Hypothalamus (tissue), 51 donors: ENCODE measurements at regions not wholly inside any gene's neighbourhood (a gene's known extent, or its start where the extent isn't known, plus 50 kb on each side); places are given as distances from the start of the nearest gene placed in this dataset.
"Not testable (repeated sequence)": the region's sequence is repeated elsewhere in the genome, so short reads cannot be mapped to it uniquely, and the experiment has no call there.

Experiments
- DNase-seq, 51 donors: peaks; one replicate each; lab custom pipeline; 2025; lab: John Stamatoyannopoulos, UW

DNA sequence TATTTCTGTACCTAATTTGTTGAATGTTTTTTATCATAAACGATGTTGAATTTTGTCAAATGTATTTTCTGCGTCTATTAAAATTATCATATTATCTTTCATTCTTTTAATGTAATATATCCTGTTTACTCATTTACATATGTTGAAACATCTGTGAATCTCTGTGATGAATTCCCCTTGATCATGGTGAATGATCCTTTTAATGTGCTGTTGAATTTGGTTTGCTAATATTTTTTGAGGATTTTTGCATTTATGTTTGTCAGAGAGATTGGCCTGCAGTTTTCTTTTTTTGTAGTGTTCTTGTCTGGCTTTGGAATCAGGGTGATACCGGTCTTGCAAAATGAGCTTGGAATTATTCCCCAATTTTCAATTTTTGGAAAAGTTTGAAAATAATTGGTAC, 569.3 kb upstream of the CCDC179 start:
- no peak for DNase-seq

DNA sequence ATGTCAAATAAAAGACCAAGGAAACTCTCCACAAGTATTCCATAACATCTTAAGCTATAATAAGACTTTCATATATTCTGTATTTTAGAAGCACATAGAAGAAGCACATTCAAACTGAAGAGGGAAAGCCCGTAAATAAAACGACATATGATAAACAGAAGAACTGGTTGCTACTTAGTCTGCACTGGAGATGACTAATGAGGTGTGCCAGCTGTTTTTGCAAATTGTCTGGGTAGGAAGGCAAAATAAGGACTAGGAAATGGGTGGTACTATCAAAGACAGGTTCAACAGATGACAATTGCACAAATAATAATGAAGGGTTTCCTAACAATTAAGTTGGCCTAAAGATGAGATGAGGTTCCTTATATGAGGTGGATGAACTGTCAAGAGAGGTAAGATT, 593.2 kb upstream of the CCDC179 start:
- no peak for DNase-seq

DNA sequence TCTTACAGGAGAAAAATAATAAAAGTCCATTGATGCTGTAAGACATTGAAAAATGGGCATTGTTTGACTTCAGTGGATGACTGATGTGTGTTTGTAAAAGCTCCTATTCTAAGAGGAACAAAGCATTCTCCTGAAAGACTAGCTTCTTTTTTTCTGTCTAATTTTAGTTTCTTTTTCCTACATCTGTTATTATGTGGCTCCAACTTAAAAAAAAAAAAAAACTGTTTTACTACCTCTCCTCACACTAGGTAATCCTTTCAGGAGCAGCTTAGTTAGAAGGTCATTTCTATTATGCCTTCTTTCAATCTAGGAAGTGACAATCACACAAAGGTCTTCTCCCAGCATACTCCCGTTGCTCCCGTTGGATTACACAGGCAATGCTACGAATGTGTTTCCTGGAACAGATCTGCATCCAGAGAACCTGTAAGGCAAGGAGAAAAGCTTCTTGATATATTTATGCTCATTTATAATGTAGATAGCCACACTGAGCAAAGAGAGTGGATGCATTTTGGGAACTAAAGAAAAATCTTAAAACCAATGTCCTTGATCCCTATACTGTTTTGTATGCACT, 595.1 kb upstream of the CCDC179 start:
- DNase-seq = no peak

DNA sequence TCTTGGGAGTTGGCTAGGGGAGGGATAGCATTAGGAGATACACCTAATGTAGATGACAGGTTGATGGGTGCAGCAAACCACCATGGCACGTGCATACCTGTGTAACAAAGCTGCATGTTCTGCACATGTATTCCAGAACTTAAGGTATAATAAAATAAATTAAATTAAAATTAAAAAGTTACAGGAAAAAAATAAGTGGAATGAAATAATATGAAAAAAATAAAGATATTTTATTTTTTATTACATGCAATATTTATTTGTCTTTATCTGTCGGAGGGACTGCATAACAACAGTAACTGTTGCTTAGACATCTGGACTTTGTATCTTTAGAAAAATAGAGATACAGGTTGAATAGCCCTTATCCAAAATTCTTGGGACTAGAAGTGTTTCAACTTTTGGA, 597.4 kb upstream of the CCDC179 start:
- no peak for DNase-seq

DNA sequence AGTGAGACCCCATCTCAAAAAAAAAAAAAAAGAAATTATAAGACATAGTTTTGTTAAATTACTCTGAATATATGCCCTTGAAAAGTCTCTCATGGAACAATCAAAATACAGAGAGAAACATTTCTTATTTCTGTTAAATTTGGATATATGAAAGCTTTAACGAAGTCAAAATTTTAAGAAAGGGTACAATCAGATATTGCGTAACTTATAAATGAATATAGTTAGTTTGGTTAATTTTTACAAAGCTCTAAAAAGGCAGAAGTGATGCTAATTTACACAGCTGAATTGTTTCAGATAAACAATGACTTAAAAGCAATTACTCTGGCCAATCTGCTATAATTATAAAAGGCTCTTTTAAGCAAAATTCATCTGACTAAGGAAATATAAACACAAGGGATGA, 611.6 kb upstream of the CCDC179 start:
- no peak for DNase-seq

DNA sequence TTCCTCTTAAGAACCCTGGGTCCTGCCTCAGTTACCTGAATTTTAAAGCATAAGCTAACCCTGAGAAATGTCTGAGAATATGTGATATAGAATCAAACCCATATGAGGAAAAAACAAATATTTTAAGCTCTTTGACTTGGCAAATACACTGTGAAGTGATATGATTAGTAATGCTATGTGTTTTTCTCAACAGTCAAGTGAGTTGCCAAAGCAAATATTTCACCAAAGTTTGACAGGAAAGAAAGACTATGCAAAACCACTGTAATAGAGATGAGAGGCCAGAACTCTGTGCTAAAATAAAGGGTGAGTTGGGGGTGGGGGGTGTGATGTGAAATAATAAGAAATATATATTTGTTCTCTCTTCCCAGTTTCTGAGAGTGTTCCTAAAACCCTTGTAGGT, 613.5 kb upstream of the CCDC179 start:
- no peak for DNase-seq

DNA sequence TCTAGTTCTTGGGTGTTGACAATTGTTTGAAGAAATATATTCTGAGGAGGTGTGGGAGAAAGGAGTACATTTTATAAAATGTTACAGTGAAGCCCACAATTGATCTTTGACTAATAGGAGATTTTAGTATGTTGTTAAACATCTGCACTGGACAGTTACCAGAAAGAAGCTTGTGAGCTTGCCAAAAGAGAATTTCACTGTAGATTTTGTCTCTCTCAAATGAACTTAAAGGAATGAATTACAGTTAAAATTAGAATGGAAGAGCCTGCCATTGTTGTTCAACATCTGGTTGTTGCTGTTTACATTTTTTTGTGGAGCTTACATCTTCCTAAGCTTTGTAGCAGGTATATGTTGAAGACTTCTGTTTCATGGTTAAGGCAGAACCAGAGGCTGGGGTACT, 620.5 kb upstream of the CCDC179 start:
- no peak for DNase-seq

- DNase-seq = not testable (repeated sequence)
Observed at GRCh38 chr11:23484146-23484545, 623.9 kb upstream of the CCDC179 start.

DNA sequence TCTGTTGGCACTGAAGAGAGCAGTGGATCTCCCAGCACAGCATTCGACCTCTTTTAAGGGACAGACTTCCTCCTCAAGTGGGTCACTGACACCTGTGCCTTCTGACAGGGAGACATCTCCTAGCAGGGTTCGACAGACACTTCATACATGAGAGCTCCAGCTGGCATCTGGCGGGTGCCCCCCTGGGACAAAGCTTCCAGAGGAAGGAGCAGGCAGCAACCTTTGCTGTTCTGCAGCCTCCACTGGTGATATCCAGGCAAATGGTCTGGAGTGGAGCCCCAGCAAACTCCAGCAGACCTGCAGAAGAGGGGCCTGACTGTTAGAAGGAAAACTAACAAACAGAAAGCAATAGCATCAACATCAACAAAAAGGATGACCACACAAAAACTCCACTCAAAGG, 624.3 kb upstream of the CCDC179 start:
- DNase-seq = not testable (repeated sequence)

- no peak for DNase-seq
Observed at GRCh38 chr11:23490557-23491235, 630.4 kb upstream of the CCDC179 start.

- DNase-seq = no peak
Observed at GRCh38 chr11:23494981-23495380, 634.7 kb upstream of the CCDC179 start.

- DNase-seq = no peak
Observed at GRCh38 chr11:23496340-23496739, 636.1 kb upstream of the CCDC179 start.

DNA sequence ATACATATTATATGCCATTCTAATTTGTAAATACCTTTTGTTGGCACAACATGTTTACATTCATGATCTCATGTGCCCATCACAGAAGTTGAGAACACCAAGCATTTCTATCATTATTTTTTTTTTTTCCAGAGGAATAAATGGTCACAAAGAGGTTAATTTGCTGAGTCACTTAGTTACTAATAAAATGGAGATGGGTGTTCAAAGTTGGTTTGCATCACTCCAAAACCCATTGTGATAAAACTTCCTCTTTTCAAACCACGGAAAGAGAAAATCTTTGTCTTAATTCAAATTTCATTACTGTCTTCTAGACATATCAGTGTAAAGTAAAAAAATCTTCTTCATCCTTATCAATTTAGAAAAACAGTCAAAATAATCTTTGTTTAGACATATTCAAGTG, 636.8 kb upstream of the CCDC179 start:
- DNase-seq = no peak

- DNase-seq = no peak
Observed at GRCh38 chr11:23502389-23502788, 642.1 kb upstream of the CCDC179 start.

GRCh38 chr11:23502826-23503225, 642.6 kb upstream of the CCDC179 start:
- no peak for DNase-seq

- no peak for DNase-seq
Observed at GRCh38 chr11:23509023-23509422, 648.7 kb upstream of the CCDC179 start.

DNA sequence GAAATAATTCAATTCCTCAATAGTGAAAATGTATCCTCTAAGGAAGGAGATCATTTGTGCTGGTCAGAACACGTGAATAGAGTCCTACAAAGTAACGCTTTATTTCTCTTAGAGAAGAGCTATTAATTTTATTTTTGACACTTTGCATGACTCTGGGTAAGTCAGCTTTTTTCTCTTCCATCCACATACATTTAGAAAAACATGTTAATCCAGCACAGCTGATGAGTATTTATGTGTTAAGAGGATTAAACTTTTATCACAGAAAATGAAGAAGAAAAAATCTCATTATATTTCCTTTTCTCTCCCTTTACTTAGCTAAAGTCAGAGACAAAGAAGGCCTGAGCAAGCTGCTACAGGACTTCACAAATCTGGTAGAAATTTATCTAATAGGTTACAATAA, 649.5 kb upstream of the CCDC179 start:
- no peak for DNase-seq

DNA sequence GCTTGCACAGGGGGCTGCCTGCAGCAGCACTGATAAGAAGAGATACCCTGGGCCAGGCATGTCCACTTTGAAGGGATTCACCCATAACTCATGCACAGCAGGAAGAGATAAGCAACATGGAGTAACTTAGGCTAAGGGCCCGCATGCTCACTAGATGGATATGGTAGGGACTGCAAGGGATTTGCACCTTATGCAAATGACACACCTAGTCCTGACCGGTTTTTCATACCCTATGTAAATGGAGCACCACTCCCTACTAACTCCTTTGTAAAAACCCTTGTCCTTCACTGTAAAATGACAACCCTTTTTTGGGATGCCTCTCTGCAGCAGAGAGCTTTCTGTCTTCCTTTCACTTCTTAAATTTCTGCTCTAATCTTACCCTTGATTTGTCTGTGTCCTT, 658.9 kb upstream of the CCDC179 start:
- no peak for DNase-seq

DNA sequence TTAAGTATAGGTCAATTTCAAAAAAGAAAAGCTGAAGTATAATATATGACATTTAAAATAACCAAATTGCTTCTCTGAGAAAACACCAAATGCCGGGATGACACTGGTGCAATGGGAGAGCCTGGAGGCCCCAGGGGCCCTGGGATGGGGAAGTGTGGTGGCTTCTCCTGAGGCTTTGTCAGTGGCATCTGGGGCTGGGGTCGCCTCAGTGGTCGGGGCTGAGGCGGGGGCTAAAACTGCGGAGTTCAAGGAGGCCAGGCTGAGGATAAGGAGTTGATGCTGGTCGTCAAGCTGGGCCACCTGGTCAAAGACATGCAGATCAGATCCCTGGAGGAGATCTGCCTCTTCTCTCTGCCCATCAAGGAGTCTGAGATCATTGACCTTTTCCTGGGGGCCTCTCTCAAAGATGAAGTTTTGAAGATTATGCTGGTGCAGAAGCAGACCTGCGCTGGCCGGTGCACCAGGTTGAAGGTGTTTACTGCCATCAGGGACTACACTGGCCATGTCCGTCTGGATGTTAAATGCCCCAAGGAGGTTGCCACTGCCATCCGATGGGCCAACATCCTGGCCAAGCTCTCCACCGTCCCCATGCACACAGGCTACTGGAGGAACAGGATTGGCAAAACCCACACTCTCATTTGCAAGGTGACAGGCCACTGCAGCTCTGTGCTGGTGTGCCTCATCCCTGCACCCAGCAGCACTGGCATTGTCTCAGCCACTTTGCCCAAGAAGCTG, 660.1 kb upstream of the CCDC179 start:
- no peak for DNase-seq

- DNase-seq = no peak
Observed at GRCh38 chr11:23536907-23537306, 676.6 kb upstream of the CCDC179 start.

DNA sequence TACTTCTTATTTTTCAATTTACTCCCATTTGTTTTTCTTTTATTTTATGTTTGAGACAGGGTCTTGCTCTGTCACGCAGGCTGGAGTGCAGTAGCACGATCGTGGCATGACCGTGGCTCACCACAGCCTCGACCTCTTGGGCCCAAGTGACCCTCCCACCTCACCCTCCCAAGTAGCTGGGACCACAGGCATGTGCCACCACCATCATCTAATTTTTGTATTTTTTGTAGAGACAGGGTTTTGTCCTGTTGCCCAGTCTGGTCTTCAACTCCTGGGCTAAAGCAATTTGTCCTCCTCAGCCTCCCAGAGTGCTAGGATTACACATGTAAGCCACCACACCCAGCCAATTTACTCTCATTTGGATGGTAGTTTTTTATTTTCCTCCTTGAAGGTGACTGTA, 679.3 kb upstream of the CCDC179 start:
- DNase-seq = no peak

DNA sequence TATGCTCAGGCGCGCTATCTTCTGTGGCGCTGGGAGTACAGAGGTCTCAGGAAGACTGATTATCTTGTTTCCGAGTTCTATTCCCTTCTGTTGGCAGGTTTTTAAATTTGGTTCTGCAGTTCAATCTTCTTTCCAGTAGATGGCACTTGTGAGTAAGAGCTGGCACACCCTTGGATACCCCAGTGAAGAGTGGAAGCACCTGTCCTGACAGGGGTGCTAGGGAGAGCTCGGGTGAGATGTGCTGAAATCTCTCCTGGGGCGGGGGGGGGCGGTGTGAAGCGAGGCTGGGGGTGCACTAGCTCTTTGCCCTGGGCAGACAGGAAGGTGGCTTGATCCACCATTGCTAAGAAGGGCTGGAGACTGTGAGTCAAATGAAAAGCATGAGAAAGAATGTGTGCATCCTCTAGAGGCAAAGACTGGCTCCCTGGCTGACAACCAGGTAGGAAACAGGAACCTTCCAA, 679.9 kb upstream of the CCDC179 start:
- DNase-seq = peak in 4 of 51 donors; percentile 0 to 15 (median 5)
